ENCODE measurements at regions not wholly inside any gene's neighbourhood (a gene's known extent, or its start where the extent isn't known, plus 50 kb on each side); places are given as distances from the start of the nearest gene placed in this dataset.

GRCh38 chr6:90872981-90873380 lies 286.1 kb upstream of the MAP3K7 start:
- in situ Hi-C loops (cut with HindIII; ENCODE audit: low sequenced_read_pairs): no loop called here

GRCh38 chr6:90870561-90870960 lies 283.7 kb upstream of the MAP3K7 start:
- in situ Hi-C loops (cut with HindIII; ENCODE audit: low sequenced_read_pairs): no loop called here

More at GRCh38 chr6:90872981-90873380, 286.1 kb upstream of the MAP3K7 start:
- no peak for DNase-seq (ENCODE audit: low spot score)

GRCh38 chr6:90868656-90869055 lies 281.8 kb upstream of the MAP3K7 start:
- no peak for DNase-seq (ENCODE audit: low spot score)
- in situ Hi-C loops (cut with HindIII; ENCODE audit: low sequenced_read_pairs): no loop called here

More at GRCh38 chr6:90870561-90870960, 283.7 kb upstream of the MAP3K7 start:
- DNase-seq (ENCODE audit: low spot score): no peak

- DNase-seq (ENCODE audit: low spot score): no peak
- in situ Hi-C loops (cut with HindIII; ENCODE audit: low sequenced_read_pairs): no loop called here
Measured at GRCh38 chr6:90868256-90868655, 281.4 kb upstream of the MAP3K7 start.

- in situ Hi-C loops (cut with HindIII; ENCODE audit: low sequenced_read_pairs): no loop called here
- DNase-seq (ENCODE audit: low spot score): no peak
Measured at GRCh38 chr6:90865513-90865912, 278.6 kb upstream of the MAP3K7 start.

- in situ Hi-C loops (cut with HindIII; ENCODE audit: low sequenced_read_pairs): no loop called here
- DNase-seq (ENCODE audit: low spot score): no peak
Measured at GRCh38 chr6:90863043-90863442, 276.2 kb upstream of the MAP3K7 start.

GRCh38 chr6:90860822-90861601 lies 274.1 kb upstream of the MAP3K7 start:
- in situ Hi-C loops (cut with HindIII; ENCODE audit: low sequenced_read_pairs): no loop called here

GRCh38 chr6:90859612-90860011 lies 272.7 kb upstream of the MAP3K7 start:
- in situ Hi-C loops (cut with HindIII; ENCODE audit: low sequenced_read_pairs): no loop called here
- DNase-seq (ENCODE audit: low spot score): peak; percentile 7

More at GRCh38 chr6:90860822-90861601, 274.1 kb upstream of the MAP3K7 start:
- DNase-seq (ENCODE audit: low spot score): no peak

- no peak for DNase-seq (ENCODE audit: low spot score)
- in situ Hi-C loops (cut with HindIII; ENCODE audit: low sequenced_read_pairs): no loop called here
Measured at GRCh38 chr6:90859056-90859455, 272.2 kb upstream of the MAP3K7 start.

- DNase-seq (ENCODE audit: low spot score): no peak
- in situ Hi-C loops (cut with HindIII; ENCODE audit: low sequenced_read_pairs): no loop called here
Measured at GRCh38 chr6:90849686-90850085, 262.8 kb upstream of the MAP3K7 start.

- in situ Hi-C loops (cut with HindIII; ENCODE audit: low sequenced_read_pairs): no loop called here
- no peak for DNase-seq (ENCODE audit: low spot score)
Measured at GRCh38 chr6:90846824-90847223, 260.0 kb upstream of the MAP3K7 start.

GRCh38 chr6:90835596-90836212 lies 248.8 kb upstream of the MAP3K7 start:
- DNase-seq (ENCODE audit: low spot score): no peak
- in situ Hi-C loops (cut with HindIII; ENCODE audit: low sequenced_read_pairs): no loop called here

GRCh38 chr6:90829311-90829710 lies 242.4 kb upstream of the MAP3K7 start:
- in situ Hi-C loops (cut with HindIII; ENCODE audit: low sequenced_read_pairs): no loop called here

GRCh38 chr6:90820436-90820835 lies 233.6 kb upstream of the MAP3K7 start:
- no peak for DNase-seq (ENCODE audit: low spot score)
- in situ Hi-C loops (cut with HindIII; ENCODE audit: low sequenced_read_pairs): no loop called here

More at GRCh38 chr6:90829311-90829710, 242.4 kb upstream of the MAP3K7 start:
- no peak for DNase-seq (ENCODE audit: low spot score)

GRCh38 chr6:90819483-90819882 lies 232.6 kb upstream of the MAP3K7 start:
- no peak for DNase-seq (ENCODE audit: low spot score)
- in situ Hi-C loops (cut with HindIII; ENCODE audit: low sequenced_read_pairs): no loop called here

GRCh38 chr6:90818163-90818562 lies 231.3 kb upstream of the MAP3K7 start:
- no peak for DNase-seq (ENCODE audit: low spot score)
- in situ Hi-C loops (cut with HindIII; ENCODE audit: low sequenced_read_pairs): no loop called here

GRCh38 chr6:90816764-90817163 lies 229.9 kb upstream of the MAP3K7 start:
- no peak for DNase-seq (ENCODE audit: low spot score)
- in situ Hi-C loops (cut with HindIII; ENCODE audit: low sequenced_read_pairs): no loop called here

- in situ Hi-C loops (cut with HindIII; ENCODE audit: low sequenced_read_pairs): no loop called here
- DNase-seq (ENCODE audit: low spot score): no peak
Measured at GRCh38 chr6:90811596-90812226, 224.8 kb upstream of the MAP3K7 start.

GRCh38 chr6:90809035-90809434 lies 222.2 kb upstream of the MAP3K7 start:
- DNase-seq (ENCODE audit: low spot score): no peak
- in situ Hi-C loops (cut with HindIII; ENCODE audit: low sequenced_read_pairs): no loop called here
